Smooth muscle cell (in vitro differentiated cells): ENCODE measurements at regions not wholly inside any gene's neighbourhood (a gene's known extent, or its start where the extent isn't known, plus 50 kb on each side); places are given as distances from the start of the nearest gene placed in this dataset.

Experiments used
- DNase-seq: peaks from one replicate; lab custom pipeline; 2025; ENCODE audit not compliant: unreplicated experiment; lab: John Stamatoyannopoulos, UW
- H2AFZ ChIP-seq: fragments of 200-600 bp; sonication (generic); 2 replicates; pipeline ENCODE4 v1.6.0; 2016; ENCODE audit warnings: antibody characterized with exemption, low read depth, mild to moderate bottlenecking
- H3F3A ChIP-seq: fragments of 200-600 bp; sonication (generic); 2 replicates; pipeline ENCODE4 v1.6.0; 2017; ENCODE audit warnings: antibody characterized with exemption, low read depth
- H3K27ac ChIP-seq: fragments of 200-600 bp; sonication (generic); 2 replicates; pipeline ENCODE4 v1.5.1; 2016; ENCODE audit warnings: low read depth, mild to moderate bottlenecking
- H3K27me3 ChIP-seq: fragments of 200-600 bp; sonication (generic); 2 replicates; pipeline ENCODE4 v1.6.1; 2016; ENCODE audit warnings: low read depth, mild to moderate bottlenecking
- H3K36me3 ChIP-seq: fragments of 200-600 bp; sonication (generic); 2 replicates; pipeline ENCODE4 v1.5.1; 2016; ENCODE audit warnings: low read depth
- H3K4me1 ChIP-seq: fragments of 200-600 bp; sonication (generic); 2 replicates; pipeline ENCODE4 v1.5.1; 2016; ENCODE audit warnings: low read depth
- H3K4me2 ChIP-seq: fragments of 200-600 bp; sonication (generic); 2 replicates; pipeline ENCODE4 v1.6.0; 2016; ENCODE audit warnings: mild to moderate bottlenecking
- H3K4me3 ChIP-seq: fragments of 200-600 bp; sonication (generic); 2 replicates; pipeline ENCODE4 v1.5.1; 2016; ENCODE audit warnings: mild to moderate bottlenecking
- H3K79me2 ChIP-seq: fragments of 200-600 bp; sonication (generic); 2 replicates; pipeline ENCODE4 v1.6.0; 2016; ENCODE audit warnings: low read depth, mild to moderate bottlenecking
- H3K9ac ChIP-seq: fragments of 200-600 bp; sonication (generic); 2 replicates; pipeline ENCODE4 v1.6.0; 2016; ENCODE audit warnings: low read depth
- H3K9me3 ChIP-seq: fragments of 200-600 bp; sonication (generic); replicated peaks from 2 replicates; pipeline ENCODE4 v1.5.1; 2016; ENCODE audit warnings: low read depth
- H4K20me1 ChIP-seq: fragments of 200-600 bp; sonication (generic); 2 replicates; pipeline ENCODE4 v1.6.0; 2016; ENCODE audit warnings: low read depth
- CTCF ChIP-seq: fragments of 200-600 bp; sonication (generic); IDR thresholded peaks from 2 replicates; pipeline ENCODE4 v1.5.1; 2017; ENCODE audit warnings: borderline replicate concordance, mild to moderate bottlenecking, antibody characterized with exemption; ENCODE audit not compliant: insufficient read depth, poor library complexity, severe bottlenecking
- WGBS: methylation state at CpG from one replicate; pipeline ENCODE4 v1.1.7; 2016; ENCODE audit warnings: low lambda C conversion rate; 5-methylcytosine and 5-hydroxymethylcytosine counted together

GRCh38 chr12:116435984-116436383 lies 123.2 kb upstream of the MAP1LC3B2 start:
- no peak overlapping the region for H2AFZ ChIP-seq
- H3K9ac ChIP-seq, result no peak overlapping the region
- H4K20me1 ChIP-seq, result no peaks in the 10 kb centered on the region
- H3K27me3 ChIP-seq, result no peaks in the 10 kb centered on the region
- H3K79me2 ChIP-seq, result no peaks in the 10 kb centered on the region
- no peaks in the 10 kb centered on the region for H3K36me3 ChIP-seq
- H3K4me1 ChIP-seq, result peaks cover 11% of the 10 kb centered on the region
- no peak overlapping the region for H3K27ac ChIP-seq
- peaks cover 12% of the 10 kb centered on the region for H3F3A ChIP-seq
- no peaks in the 10 kb centered on the region for H3K9me3 ChIP-seq
- no peak for DNase-seq
- H3K4me2 ChIP-seq, result no peak overlapping the region
- WGBS, result 98% methylated on average over 3 of the region's 3 CpGs
- no peak overlapping the region for H3K4me3 ChIP-seq
- TF ChIP-seq CTCF, result no peak

GRCh38 chr12:116436561-116437249 lies 122.5 kb upstream of the MAP1LC3B2 start:
- H2AFZ ChIP-seq, result no peak overlapping the region
- H3K9me3 ChIP-seq, result no peaks in the 10 kb centered on the region
- peaks cover 12% of the 10 kb centered on the region for H3F3A ChIP-seq
- H3K4me1 ChIP-seq, result peaks cover 11% of the 10 kb centered on the region
- no peaks in the 10 kb centered on the region for H4K20me1 ChIP-seq
- no peak for TF ChIP-seq CTCF
- no peaks in the 10 kb centered on the region for H3K36me3 ChIP-seq
- DNase-seq, result no peak
- no peak overlapping the region for H3K27ac ChIP-seq
- no peaks in the 10 kb centered on the region for H3K79me2 ChIP-seq
- no peak overlapping the region for H3K9ac ChIP-seq
- no peaks in the 10 kb centered on the region for H3K27me3 ChIP-seq
- no peak overlapping the region for H3K4me3 ChIP-seq
- 87% methylated on average over 14 of the region's 14 CpGs for WGBS
- no peak overlapping the region for H3K4me2 ChIP-seq

- TF ChIP-seq CTCF, result no peak
- peaks cover 8% of the 10 kb centered on the region for H3F3A ChIP-seq
- H3K79me2 ChIP-seq, result no peaks in the 10 kb centered on the region
- H3K36me3 ChIP-seq, result no peaks in the 10 kb centered on the region
- H3K4me1 ChIP-seq, result no peaks in the 10 kb centered on the region
- no peak overlapping the region for H3K27ac ChIP-seq
- no peak for DNase-seq
- H3K4me3 ChIP-seq, result no peak overlapping the region
- no peak overlapping the region for H3K9ac ChIP-seq
- no peaks in the 10 kb centered on the region for H4K20me1 ChIP-seq
- WGBS, result 61% methylated on average over 4 of the region's 4 CpGs
- no peaks in the 10 kb centered on the region for H3K9me3 ChIP-seq
- H3K27me3 ChIP-seq, result no peaks in the 10 kb centered on the region
- H2AFZ ChIP-seq, result no peak overlapping the region
- H3K4me2 ChIP-seq, result no peak overlapping the region
Observed at GRCh38 chr12:116441292-116441691, 117.9 kb upstream of the MAP1LC3B2 start.

GRCh38 chr12:116442304-116442703 lies 116.9 kb upstream of the MAP1LC3B2 start:
- H3K4me3 ChIP-seq, result no peak overlapping the region
- H4K20me1 ChIP-seq, result no peaks in the 10 kb centered on the region
- H3F3A ChIP-seq, result peaks cover 8% of the 10 kb centered on the region
- no peak overlapping the region for H3K27ac ChIP-seq
- H3K9ac ChIP-seq, result no peak overlapping the region
- H3K36me3 ChIP-seq, result no peaks in the 10 kb centered on the region
- DNase-seq, result no peak
- H3K9me3 ChIP-seq, result no peaks in the 10 kb centered on the region
- TF ChIP-seq CTCF, result no peak
- H2AFZ ChIP-seq, result no peak overlapping the region
- no peaks in the 10 kb centered on the region for H3K4me1 ChIP-seq
- H3K79me2 ChIP-seq, result no peaks in the 10 kb centered on the region
- no peaks in the 10 kb centered on the region for H3K27me3 ChIP-seq
- H3K4me2 ChIP-seq, result no peak overlapping the region
- WGBS, result 98% methylated on average over 3 of the region's 3 CpGs
